K562 (cell line): ENCODE measurements at regions not wholly inside any gene's neighbourhood (a gene's known extent, or its start where the extent isn't known, plus 50 kb on each side); places are given as distances from the start of the nearest gene placed in this dataset.
"Not testable (repeated sequence)": the region's sequence is repeated elsewhere in the genome, so short reads cannot be mapped to it uniquely, and the experiment has no call there.

ENCODE experiments used
- ATAC-seq: fragments of 200-7000 bp; cut with Tn5 transposase; 3 replicates; pipeline ENCODE4 v1.9.1; 2020; ENCODE audit warnings: moderate library complexity
- BruUV-seq: library from RNA; stranded (reverse); fragments of 400-500 nt; replicated peaks from 2 replicates; lab custom pipeline; 2021; lab: Mats Ljungman, UMichigan
- CTCF ChIA-PET: fragments of 300-600 bp; formaldehyde crosslinking; extraction: SDS; loops from one replicate; lab custom pipeline; 2021; ENCODE audit warnings: low intra/inter-chr PET ratio; lab: Yijun Ruan, JAX
- POLR2A ChIA-PET: fragments of 300-600, 350-650 bp; sonication (Branson Sonifier 250); formaldehyde crosslinking; extraction: SDS; loops from one replicate; lab custom pipeline; 2021; ENCODE audit warnings: antibody characterized with exemption, inconsistent platforms; lab: Yijun Ruan, JAX
- DNase-seq, 4 experiments: peaks; one replicate each; pipeline versions ENCODE4 v3.0.0 to v3.0.0-alpha.2; 2011 to 2018; ENCODE audit warnings: low spot score in 3 of 4, mixed read lengths in 3 of 4; ENCODE audit errors: extremely low read depth in 1 of 4
- FAIRE-seq: peaks from 2 replicates; lab custom pipeline; 2011; peaks lifted over from hg19 to GRCh38; lab: Jason Lieb, UNC
- H2AFZ ChIP-seq: 2 replicates; pipeline ENCODE4 v1.6.0; 2011; ENCODE audit warnings: low read depth, low read length, control low read depth, inconsistent platforms
- H3K27ac ChIP-seq: fragments of 200-600 bp; 3 replicates; pipeline ENCODE4 v1.8.0; 2011; ENCODE audit warnings: low read depth, mild to moderate bottlenecking, control low read depth, inconsistent platforms, low read length, moderate library complexity, mixed read lengths; ENCODE audit errors: extremely low read depth
- H3K27me3 ChIP-seq, 2 experiments: fragments of 300-600 bp in 1 of 2; 2 replicates in 1 of 2; 3 replicates in 1 of 2; pipeline versions ENCODE4 v1.6.0 to v1.8.0; 2011; ENCODE audit warnings: inconsistent platforms in 2 of 2, low read length in 2 of 2, mild to moderate bottlenecking in 1 of 2, mixed read lengths in 1 of 2, moderate library complexity in 1 of 2; ENCODE audit not compliant: control insufficient read depth in 2 of 2, insufficient read depth in 2 of 2
- H3K36me3 ChIP-seq: fragments of 300-600 bp; 3 replicates; pipeline ENCODE4 v1.8.0; 2011; ENCODE audit warnings: mild to moderate bottlenecking, low read length, inconsistent platforms; ENCODE audit not compliant: control insufficient read depth, insufficient read depth
- H3K4me1 ChIP-seq, 2 experiments: fragments of 200-600 bp in 1 of 2; replicated peaks in 1 of 2; 2 replicates in 1 of 2; 3 replicates in 1 of 2; pipeline versions ENCODE4 v1.5.1 to v1.8.0; 2011; ENCODE audit warnings: inconsistent platforms in 2 of 2, low read length in 2 of 2, mild to moderate bottlenecking in 1 of 2, mixed read lengths in 1 of 2, moderate library complexity in 1 of 2; ENCODE audit not compliant: control insufficient read depth in 2 of 2, insufficient read depth in 2 of 2
- H3K4me2 ChIP-seq: 2 replicates; pipeline ENCODE4 v1.6.1; 2011; ENCODE audit warnings: low read length, control low read depth, inconsistent platforms, mixed read lengths; ENCODE audit not compliant: insufficient read depth
- H3K4me3 ChIP-seq: fragments of 200-600 bp; sonication (generic), shearing (Covaris generic); 2 replicates; pipeline ENCODE4 v1.5.1; 2016; ENCODE audit warnings: control low read depth, inconsistent platforms
- H3K79me2 ChIP-seq: fragments of 200-600 bp; 3 replicates; pipeline ENCODE4 v1.8.0; 2011; ENCODE audit warnings: low read length, inconsistent platforms; ENCODE audit not compliant: control insufficient read depth, insufficient read depth
- H3K9ac ChIP-seq, 2 experiments: 2 replicates each; pipeline versions ENCODE4 v1.6.0 to v1.6.1; 2011; ENCODE audit warnings: low read depth in 2 of 2, low read length in 2 of 2, control low read depth in 1 of 2, inconsistent platforms in 1 of 2, mild to moderate bottlenecking in 1 of 2, mixed read lengths in 1 of 2; ENCODE audit not compliant: insufficient read depth in 1 of 2
- H3K9me1 ChIP-seq: one replicate; pipeline ENCODE4 v1.6.0; 2011; ENCODE audit warnings: inconsistent platforms, mild to moderate bottlenecking, low read length, moderate library complexity; ENCODE audit not compliant: control insufficient read depth, insufficient read depth
- H3K9me3 ChIP-seq: replicated peaks from 2 replicates; pipeline ENCODE4 v1.5.1; 2011; ENCODE audit warnings: low read depth, low read length, inconsistent platforms; ENCODE audit not compliant: control insufficient read depth, insufficient read depth
- H4K20me1 ChIP-seq: replicated peaks from 2 replicates; pipeline ENCODE4 v1.6.1; 2011; ENCODE audit warnings: low read length, inconsistent platforms, mixed read lengths; ENCODE audit not compliant: control insufficient read depth, insufficient read depth
- MGA ChIP-seq: fragments of 450-650 bp; IDR thresholded peaks from 2 replicates; pipeline ENCODE4 v1.6.1; 2016; ENCODE audit warnings: mild to moderate bottlenecking, moderate library complexity
- THRA ChIP-seq: fragments of 450-650 bp; IDR thresholded peaks from 2 replicates; pipeline ENCODE4 v1.6.1; 2017; ENCODE audit warnings: mild to moderate bottlenecking, moderate library complexity
- WGBS: fragments of 100-300 bp; shearing (Covaris generic); methylation state at CpG from one replicate; pipeline ENCODE4 v1.1.6; 2016; ENCODE audit warnings: low coverage, mixed read lengths; ENCODE audit not compliant: insufficient coverage; ENCODE audit errors: missing lambda C conversion rate; 5-methylcytosine and 5-hydroxymethylcytosine counted together
- in situ Hi-C: fragments of 300-500 bp; cut with MboI; formaldehyde crosslinking; loops from 4 replicates; pipeline ENCODE4 v1.15.0; 2018; ENCODE audit warnings: inconsistent platforms, mixed read lengths
- intact Hi-C: fragments of 100-400 bp; cut with micrococcal nuclease; formaldehyde crosslinking; loops from 2 replicates; pipeline ENCODE4 v1.14.2; 2022
- TF ChIP-seq, protein P1 (sequence below): fragments of 450-650 bp; formaldehyde crosslinking; IDR thresholded peaks from 2 replicates; pipeline ENCODE4 v1.4.0; 2020; ENCODE audit warnings: mild to moderate bottlenecking, moderate library complexity

DNA sequence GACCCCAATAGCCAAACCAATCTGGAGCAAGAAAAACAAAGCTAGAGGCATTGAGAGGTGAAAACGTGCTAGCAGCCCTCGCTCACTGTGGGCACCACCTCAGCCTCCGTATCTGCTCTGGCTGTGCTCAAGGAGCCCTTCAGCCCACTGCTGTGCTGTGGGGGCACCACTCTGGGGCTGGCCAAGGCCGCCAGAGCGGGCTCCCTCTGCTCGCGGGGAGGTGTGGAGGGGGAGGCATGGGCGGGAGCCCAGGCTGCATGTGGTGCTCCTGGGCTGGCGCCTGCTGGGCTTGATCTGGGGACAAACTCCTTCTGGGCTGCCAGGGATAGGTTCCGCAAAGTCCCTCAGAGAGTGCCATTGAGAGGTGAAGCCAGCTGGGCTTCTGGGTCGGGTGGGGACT, 1002.0 kb downstream of the GATA3 start (continued):
- TF ChIP-seq MGA = no peak
- TF ChIP-seq THRA = no peak
- TF ChIP-seq, protein P1, sequence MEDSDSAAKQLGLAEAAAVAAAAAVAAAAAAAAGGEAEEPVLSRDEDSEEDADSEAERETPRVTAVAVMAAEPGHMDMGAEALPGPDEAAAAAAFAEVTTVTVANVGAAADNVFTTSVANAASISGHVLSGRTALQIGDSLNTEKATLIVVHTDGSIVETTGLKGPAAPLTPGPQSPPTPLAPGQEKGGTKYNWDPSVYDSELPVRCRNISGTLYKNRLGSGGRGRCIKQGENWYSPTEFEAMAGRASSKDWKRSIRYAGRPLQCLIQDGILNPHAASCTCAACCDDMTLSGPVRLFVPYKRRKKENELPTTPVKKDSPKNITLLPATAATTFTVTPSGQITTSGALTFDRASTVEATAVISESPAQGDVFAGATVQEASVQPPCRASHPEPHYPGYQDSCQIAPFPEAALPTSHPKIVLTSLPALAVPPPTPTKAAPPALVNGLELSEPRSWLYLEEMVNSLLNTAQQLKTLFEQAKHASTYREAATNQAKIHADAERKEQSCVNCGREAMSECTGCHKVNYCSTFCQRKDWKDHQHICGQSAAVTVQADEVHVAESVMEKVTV = no peak
- TF ChIP-seq, all 486 proteins: peak for 0

- intact Hi-C loops, in situ Hi-C loops, ATAC-seq, H2AFZ ChIP-seq, H3K4me1 ChIP-seq, H3K27ac ChIP-seq, POLR2A ChIA-PET, H3K36me3 ChIP-seq, H3K9me1 ChIP-seq, BruUV-seq, H3K9me3 ChIP-seq, H3K9ac ChIP-seq, DNase-seq, H3K79me2 ChIP-seq, H3K27me3 ChIP-seq, CTCF ChIA-PET, FAIRE-seq, H3K4me2 ChIP-seq, H4K20me1 ChIP-seq, H3K4me3 ChIP-seq: not testable (repeated sequence)
- 0% methylated on average over 10 of the region's 17 CpGs for whole genome bisulfite sequencing
These were observed 1002.8 kb downstream of the GATA3 start for GRCh38 chr10:9057293-9057692.
